CD1c-positive myeloid dendritic cell (primary cell): ENCODE measurements at regions not wholly inside any gene's neighbourhood (a gene's known extent, or its start where the extent isn't known, plus 50 kb on each side); places are given as distances from the start of the nearest gene placed in this dataset.

ENCODE experiments used
- DNase-seq: peaks from one replicate; pipeline ENCODE4 v3.0.0-alpha.2; 2016; ENCODE audit errors: extremely low spot score

DNA sequence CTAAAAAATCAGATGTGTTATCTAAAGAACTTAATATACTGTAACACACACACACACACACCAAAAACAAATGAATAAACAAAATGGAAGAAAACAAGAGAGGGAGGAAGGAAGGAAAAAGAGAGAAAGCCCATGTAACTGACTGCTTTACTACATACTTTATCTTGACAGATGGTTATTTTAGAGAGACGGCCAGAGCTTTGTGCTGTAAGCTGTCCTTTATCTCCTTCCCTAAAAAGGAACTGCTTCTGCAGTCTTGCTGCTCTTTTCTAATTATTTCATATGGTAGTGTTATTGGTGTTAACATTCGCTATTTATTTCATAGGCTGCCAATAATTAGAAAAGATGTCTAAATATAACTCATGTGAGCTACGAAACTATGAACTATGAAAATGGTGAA, 1384.6 kb downstream of the MRPL39 start:
- no peak for DNase-seq

DNA sequence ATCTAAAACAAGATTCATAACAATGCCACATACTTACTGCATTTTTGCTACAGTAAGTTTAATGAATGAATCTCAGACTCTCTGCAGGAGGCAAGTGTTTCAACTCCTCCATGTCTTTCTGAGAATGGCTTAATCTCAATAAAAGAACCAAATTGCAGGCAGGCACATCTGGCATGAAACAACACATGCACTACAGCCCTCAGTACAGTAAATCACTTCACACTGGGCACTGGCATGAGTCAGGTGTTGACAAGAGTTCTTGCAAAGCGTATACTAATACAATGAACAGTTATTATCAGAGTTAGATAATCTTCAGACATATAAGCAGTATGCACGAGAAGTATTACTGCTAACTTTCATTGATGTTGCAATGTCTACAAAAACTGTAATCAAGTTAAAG, 1386.8 kb downstream of the MRPL39 start:
- DNase-seq = no peak

DNA sequence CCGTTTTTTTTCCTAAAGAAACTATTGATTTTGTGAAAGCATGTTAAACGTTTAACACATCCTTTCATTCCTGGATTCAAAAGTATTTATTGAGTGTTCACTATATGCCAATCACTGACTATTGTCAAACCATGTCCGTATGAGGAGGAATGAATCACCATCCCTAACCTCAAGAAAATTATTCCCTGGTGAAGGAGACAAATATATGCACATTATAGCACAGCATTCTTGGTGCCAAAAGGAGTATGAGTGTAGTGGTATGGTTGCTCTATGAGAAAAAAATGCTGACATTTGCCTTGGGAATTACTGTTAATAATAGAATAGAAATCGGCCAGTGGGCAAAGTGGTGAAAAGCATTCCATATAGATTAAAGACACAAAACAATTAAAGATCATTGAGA, 1390.1 kb downstream of the MRPL39 start:
- DNase-seq = no peak

DNA sequence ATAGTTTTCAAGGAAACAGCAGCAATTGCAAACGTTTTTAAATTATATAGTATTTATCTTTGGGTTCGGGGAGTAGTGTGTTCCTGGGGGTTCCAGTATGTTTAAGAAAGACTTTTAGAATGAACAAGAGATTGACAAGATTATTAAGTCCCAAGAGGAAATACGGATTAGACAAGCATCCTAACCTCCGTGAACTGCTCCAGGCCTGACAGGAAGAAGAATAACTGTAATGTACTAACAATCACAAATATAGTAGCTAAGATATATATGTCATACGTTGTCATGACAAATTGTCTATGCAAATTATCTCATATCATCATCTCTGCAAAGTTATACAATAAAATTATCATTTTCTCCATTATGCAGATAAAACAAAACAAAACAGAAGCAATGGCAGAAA, 1397.2 kb downstream of the MRPL39 start:
- no peak for DNase-seq

DNA sequence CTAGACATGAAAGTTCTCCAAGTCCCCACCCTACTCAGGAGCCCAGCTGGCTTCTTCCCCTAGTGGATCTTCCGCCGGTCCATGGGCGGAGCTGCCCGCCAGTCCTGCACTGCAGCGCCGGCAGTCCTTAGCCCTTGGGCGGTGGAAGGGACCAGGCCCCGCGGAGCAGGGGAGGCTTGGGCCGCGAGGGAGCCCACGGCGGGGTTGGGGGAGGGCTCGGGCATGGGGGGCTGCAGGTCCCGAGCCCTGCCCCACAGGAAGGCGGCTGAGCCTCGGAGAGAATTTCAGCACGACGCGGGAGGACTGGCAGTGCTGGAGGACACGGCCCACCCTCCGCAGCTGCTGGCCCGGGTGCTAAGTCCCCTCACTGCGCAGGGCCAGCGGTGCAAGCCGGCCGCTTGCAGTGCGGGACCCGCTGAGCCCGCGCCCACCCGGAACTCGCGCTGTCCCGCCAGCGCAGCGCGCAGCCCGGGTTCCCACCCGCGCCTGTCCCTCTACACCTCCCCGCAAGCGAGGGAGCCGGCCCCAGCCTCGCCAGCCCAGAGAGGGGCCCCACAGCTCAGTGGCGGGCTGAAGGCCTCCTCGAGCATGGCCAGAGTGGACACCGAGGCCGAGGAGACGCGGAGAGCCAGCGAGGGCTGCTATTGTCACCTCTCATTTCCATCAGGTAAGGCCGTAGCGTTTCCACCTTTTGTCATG, 1398.6 kb downstream of the MRPL39 start:
- no peak for DNase-seq

DNA sequence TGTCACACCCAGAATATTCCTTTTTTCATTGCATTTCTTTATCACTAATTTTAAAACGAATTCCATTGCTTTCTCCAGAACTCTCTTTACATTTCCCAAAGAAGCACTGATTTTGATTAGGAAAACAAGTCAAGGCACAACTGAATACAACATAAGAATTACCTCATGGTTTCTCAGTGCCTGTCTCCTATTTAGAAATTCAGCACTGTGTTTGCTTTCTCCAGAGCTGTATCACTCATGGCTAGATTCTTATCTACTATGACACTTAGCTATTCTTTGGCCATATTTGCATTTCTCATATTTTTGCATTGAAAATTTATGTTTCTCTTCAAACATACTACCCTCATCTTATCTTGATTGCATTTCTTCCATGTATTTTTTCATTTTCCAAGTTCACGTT, 1402.0 kb downstream of the MRPL39 start:
- no peak for DNase-seq

DNA sequence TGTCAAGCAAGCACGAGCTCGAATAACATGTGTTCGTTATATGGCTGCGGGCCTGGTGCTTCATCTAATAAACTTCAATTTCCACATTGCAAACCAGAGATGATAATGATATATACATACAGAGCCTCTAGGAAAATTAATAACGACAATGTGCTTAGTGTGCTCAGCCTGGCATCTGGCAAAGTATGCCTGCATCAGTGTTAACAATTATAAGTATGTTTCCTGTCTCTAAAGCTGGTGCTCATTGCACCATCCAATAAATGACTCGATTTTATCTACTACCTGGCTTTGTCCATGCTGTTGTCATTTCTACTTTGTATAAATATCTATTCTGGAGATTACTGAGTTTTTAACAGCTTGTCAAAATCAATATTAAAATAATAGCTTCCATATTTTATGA, 1402.6 kb downstream of the MRPL39 start:
- DNase-seq = no peak

DNA sequence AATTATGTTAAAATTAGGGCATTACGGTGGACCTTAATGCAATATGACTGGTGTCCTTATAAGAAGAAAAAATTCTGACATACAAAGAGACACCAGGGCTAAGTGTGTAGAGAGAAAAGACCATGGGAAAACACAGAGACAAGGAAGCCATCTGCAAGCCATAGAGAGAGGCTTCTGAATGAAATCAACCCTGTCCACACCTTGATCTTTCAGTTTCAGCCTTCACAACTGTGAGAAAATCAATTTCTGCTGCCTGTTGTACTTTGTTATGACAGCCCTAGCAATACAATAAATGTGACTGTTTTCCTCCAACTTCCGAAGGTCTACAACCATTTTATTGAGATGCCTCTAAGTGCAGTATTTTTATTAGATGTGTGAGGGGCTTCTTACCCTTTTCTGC, 1407.2 kb downstream of the MRPL39 start:
- DNase-seq = no peak

DNA sequence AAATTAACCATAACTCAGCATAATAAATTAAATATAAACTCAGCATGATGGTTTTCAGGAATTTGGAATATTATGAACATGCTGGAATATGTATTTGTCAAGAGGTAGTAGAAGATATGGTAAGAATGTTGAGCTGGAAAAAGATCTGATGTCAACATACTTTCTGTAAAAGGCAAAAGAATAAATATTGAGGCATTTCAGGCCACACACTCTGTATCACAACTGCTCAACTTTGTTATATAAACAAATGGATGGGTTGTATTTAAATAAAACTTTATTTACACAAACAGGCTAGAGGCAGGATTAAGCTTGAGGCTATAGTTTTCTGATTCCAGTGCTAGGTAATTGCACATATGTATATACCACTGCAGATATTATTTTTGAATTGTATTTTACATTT, 1409.4 kb downstream of the MRPL39 start:
- DNase-seq = no peak

DNA sequence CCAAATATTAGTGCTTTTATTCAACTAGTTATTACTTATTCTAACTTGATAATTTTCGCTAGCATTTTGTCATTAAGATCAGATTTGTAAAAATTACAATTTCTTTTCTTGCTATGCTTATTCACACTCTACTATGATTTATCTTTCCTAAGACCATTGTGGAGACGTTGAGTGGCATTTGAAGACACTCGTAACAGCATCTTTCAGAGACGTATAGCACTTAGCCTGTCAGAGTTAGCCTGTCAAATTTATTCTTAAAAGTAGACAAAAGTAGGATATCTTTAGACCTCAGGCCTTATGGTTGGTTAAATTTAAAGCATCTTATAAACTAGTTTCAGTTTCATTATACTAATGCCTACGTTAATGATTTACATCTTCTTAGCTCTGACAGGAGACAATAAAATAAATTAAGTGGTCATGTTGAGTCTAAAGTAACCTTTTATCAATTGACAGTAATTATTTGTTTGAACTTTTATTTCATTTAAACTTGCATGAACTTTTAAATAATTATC, 1410.1 kb downstream of the MRPL39 start:
- no peak for DNase-seq

DNA sequence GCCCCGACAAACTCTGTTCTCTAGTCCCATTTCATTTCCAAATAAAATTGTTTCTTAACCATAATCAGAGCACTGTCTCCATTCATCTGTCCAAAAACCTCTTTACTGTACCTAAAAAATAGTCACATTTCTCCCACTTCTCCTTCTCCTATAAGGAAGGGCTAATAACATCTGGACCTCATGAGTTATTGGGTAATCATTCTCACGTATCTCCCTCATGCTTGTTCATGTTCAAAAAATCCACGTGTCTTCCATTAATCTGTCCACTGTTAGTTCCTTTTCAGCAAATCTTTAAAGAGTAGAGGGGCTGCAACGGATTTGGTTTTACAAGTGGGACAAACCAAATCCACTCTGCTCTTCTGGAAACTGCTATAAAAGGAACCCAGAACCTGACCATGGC, 1418.8 kb downstream of the MRPL39 start:
- no peak for DNase-seq

DNA sequence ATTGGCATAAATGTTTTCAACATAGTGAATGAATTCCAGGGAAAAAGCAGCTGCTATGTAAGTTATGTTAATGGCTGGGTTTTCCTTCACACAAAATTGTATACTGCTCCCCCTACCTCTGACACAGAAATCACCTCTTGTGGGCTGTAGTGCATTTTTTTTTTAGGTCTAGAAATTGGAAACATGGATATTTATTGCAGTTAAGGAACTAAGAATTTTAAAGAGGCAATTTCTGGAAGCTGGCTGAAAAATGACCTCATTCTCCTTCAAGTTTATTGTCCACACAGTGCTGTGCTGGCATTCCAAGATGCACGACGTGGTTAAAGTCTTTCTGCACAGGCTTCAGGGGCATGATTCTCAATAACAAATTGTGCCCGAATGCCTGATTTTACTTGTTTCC, 1424.2 kb downstream of the MRPL39 start:
- no peak for DNase-seq

DNA sequence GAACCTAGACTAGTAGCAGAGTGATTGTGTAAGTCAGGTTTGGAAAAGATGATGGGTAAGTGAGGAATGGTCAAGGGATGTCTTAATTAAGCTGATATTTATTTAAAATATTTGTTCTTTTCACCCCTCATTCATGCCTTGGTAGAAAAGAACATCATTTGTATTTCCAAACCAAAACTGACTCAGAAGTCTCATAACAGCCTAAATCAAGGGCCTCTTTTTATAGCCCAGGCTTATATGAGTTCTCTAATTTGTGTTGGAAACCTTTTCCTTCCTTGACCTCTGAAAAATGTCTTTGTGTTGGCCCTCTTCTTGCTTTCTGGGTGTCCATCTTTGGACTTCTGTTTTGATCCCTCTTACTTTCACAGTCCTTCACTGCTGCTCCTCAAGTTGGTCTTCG, 1428.2 kb downstream of the MRPL39 start:
- no peak for DNase-seq

DNA sequence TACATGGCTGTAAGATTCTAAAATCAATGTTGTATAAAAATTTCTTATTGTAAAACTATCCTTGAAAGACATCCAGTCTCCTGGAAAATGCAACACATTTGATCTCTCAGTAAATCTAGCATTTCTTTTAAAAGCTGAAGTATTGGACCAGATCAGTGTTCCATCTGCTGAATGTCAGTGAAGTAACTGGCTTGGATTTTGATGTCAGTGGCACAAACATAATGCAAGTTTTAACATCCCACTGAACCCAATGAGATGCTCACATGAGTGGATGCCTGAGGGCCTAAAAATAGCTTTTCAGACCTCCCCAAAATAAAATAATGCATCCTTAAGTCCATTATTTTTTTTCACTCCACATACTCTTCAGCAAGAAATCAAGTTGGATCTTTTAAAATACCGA, 1432.2 kb downstream of the MRPL39 start:
- DNase-seq = no peak

DNA sequence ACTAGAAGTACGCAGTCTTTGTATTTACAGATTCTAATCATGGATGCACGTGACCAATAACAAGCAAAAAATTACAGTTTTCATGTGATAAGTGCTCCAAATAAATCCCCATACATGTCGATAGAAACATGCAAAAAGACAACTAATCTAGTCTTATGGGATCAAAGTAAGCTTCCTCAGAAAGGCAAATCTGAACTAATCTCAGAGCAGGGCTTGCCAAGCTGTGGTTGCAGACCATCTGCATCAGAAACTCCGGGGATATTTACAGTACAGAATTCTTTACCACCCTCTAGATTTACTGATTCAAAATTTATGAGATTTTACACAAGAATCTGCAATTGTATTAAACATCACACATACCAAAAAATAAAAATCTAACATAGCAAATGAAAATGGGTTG, 1435.5 kb downstream of the MRPL39 start:
- DNase-seq = no peak

DNA sequence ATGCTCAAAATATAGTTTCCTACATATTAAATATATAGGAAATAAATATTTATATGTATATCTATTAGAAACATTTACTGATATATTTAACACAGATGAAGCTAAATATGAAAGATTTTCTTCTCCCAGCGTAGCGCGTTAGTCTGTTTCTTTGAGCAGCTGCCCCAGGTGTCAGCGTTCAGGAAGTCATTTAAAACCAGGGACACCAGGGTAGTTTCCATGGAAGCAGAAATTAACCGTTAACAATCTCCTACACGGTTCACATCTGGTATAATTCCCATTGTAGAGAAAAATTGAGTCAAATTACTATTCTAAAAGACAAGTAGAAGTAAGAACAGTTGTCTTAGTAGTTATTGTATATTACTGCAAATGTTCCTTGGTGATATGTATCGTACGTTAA, 1443.7 kb downstream of the MRPL39 start:
- no peak for DNase-seq

DNA sequence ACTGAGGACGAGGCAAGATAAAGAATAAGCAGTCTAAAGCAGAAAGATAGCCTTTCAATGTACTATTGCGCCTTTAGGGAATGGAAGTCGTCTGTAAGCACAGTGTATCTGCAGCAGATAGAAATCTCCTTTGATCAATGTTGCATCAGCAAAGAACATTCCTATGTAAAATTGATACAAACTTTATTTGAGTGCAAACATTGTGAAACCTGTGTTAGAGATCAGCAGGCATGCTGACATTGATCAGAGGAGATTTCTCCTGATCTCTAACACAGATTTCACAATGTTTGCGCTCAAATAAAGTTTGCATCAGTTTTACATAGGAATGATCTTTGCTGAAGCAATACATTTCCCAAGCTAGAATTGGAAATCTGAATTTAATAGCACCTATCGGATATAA, 1446.8 kb downstream of the MRPL39 start:
- no peak for DNase-seq

DNA sequence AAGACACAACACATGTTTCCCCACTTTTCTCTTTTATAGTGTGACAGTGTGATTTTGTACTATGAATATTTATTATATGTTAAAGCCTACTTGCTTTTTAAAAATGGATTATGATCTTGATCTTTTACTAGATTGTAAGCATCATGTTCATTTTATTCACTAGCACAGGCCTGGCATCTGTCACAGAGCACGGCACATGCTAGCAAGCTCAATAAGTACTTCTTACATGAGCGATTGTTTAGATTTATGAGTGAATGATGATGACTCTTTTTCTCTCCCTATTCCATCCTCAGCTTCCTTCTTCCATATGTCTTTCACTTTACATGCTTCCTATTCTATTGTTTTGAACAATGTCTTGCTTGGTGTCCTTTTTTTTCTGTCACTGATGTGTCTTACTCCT, 1454.1 kb downstream of the MRPL39 start:
- DNase-seq = no peak

DNA sequence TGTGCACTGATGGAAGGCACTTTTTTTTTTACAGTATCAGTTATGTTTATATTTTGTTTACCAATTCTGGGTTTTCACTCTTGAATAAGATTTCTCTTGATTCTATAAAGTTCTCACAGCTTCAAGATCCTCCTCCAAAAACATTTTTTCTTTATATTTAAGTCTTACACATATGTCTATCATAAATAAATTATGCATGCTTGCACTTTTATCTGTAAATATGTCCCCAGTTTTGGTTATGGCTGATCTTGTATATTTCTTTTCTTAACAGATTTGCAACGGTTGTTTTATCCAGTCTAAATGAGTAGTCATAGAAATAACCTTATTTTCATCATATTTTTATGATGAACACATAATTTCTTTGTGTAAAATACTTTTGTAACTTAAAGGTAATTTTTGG, 1456.5 kb downstream of the MRPL39 start:
- DNase-seq = no peak

DNA sequence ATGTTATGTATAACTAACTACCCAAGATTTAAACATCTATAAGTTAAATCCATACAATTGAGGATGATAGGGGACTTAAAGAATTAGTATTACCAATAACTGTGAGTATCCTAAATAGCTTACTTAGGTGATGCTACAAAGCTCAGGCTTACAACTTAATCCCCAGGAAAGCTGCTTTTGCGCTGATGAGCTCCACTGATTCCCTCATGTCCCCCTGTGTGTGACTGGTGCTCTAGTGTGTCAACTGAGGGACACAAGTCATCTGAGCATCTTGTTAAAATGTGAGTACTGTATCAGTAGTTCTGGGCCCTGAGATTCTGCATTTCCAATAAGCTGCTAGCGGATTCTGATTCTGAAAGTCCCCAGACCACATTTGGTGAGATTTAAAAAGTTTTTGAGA, 1458.8 kb downstream of the MRPL39 start:
- no peak for DNase-seq

DNA sequence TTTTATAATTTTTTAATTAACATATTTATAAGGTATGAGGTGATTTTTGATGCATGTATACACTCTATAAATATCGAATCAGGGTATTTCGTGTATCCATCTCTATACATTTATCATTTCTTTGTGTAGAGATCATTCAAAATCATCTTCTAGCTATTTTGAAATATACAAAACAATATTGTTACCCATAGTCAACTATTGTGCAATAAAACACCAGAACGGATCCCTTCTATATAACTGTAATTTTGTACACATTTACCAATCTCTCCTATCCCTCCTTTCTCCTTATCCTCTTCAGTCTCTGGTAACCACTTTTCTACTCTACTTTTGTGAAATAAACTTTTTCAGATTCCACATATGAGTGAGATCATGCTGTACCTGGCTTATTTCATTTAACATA, 1459.6 kb downstream of the MRPL39 start:
- no peak for DNase-seq

DNA sequence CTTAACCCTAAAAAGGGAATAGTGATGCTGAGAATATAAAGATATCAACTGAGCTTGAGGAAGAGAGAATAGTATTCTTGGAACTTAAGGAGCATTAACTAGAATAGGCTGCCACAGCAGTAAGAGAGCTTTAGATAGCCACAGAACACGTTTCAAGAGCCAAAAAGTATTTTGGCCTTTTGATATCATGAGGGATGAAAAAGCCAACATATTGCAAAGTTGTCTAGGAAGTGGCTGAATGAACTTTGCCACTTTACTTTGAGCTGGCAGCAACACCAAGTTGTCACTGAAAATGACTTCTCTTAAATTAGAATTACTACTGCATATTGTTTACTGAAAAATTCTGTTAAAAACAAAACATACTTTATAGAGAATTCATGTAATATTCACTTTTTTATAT, 1476.2 kb downstream of the MRPL39 start:
- DNase-seq = no peak

DNA sequence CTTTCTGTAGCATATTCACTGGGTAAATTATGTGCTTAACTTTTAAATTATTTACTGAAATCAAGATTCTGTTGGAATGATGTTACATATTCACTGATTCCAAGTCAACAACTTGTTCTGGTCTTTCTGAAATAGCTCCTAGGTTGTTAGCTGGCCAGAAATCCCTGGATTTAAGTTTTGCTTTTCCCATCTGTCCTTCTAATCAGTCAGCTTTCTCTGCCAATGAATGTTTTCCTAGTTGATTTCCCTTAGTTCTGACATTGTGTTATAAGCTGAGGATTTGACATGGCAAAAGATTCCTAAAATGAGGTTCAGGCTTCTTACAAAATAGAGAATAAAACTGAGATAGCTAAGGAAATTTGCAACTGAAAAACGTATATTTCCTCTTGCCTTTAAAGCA, 1479.6 kb downstream of the MRPL39 start:
- DNase-seq = no peak

DNA sequence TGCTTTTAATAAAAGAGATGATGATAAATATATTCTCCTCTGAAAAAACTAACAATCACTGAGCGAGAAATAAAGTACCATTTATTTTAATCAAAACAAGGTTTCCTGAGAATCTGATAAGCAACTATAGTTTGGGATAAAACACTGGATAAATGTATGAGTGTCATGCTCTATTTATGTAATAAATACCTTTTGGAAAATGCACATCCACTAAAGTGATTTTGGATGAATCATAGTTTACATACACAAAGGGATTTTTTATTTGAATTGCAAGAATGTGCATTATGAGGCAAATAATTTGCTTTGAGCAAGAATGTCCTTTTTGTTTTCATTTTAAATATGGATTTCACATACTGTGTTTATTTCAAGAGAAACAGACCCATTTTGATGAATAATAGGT, 1483.5 kb downstream of the MRPL39 start:
- DNase-seq = no peak
